ENCODE measurements at regions not wholly inside any gene's neighbourhood (a gene's known extent, or its start where the extent isn't known, plus 50 kb on each side); places are given as distances from the start of the nearest gene placed in this dataset.
"Not testable (repeated sequence)": the region's sequence is repeated elsewhere in the genome, so short reads cannot be mapped to it uniquely, and the experiment has no call there.

DNA sequence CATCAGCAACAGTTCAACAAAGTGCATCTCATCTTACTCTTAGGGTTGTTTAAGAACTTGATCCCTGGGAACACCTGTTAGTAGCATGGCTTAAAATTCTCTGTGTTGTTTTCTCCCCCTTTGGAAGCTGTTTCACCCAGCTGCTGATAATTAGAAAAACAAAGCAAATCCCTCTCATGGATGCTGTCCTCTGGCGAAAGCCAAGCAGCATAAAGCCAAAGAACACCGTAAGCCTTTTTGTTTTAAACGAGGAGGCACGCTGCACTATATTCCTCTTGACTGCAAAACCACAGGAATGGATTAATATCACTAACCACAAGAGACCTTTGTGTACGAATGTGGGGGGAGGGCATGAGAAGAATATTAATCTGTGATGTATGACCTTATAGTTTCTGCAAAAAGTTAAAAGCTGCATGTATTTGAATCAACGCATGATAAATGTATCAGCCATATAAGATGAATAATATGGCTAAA lies 923.2 kb downstream of the LTN1 start:
- H3K36me3 Mint-ChIP-seq (ENCODE audit: low read depth): peaks cover 7% of the 10 kb centered on the region
- TF ChIP-seq, protein P1, sequence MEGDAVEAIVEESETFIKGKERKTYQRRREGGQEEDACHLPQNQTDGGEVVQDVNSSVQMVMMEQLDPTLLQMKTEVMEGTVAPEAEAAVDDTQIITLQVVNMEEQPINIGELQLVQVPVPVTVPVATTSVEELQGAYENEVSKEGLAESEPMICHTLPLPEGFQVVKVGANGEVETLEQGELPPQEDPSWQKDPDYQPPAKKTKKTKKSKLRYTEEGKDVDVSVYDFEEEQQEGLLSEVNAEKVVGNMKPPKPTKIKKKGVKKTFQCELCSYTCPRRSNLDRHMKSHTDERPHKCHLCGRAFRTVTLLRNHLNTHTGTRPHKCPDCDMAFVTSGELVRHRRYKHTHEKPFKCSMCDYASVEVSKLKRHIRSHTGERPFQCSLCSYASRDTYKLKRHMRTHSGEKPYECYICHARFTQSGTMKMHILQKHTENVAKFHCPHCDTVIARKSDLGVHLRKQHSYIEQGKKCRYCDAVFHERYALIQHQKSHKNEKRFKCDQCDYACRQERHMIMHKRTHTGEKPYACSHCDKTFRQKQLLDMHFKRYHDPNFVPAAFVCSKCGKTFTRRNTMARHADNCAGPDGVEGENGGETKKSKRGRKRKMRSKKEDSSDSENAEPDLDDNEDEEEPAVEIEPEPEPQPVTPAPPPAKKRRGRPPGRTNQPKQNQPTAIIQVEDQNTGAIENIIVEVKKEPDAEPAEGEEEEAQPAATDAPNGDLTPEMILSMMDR (IDR thresholded peaks at IDR 0.05): no peak
- peaks cover 17% of the 10 kb centered on the region for H3K9me3 Mint-ChIP-seq
- H3K4me3 Mint-ChIP-seq: no peak overlapping the region
- peaks cover 24% of the 10 kb centered on the region for H3K4me1 Mint-ChIP-seq
- no peak for DNase-seq
- H3K27ac Mint-ChIP-seq: no peak overlapping the region
- H3K27me3 Mint-ChIP-seq (ENCODE audit: low read depth, poor library complexity): no peaks in the 10 kb centered on the region

DNA sequence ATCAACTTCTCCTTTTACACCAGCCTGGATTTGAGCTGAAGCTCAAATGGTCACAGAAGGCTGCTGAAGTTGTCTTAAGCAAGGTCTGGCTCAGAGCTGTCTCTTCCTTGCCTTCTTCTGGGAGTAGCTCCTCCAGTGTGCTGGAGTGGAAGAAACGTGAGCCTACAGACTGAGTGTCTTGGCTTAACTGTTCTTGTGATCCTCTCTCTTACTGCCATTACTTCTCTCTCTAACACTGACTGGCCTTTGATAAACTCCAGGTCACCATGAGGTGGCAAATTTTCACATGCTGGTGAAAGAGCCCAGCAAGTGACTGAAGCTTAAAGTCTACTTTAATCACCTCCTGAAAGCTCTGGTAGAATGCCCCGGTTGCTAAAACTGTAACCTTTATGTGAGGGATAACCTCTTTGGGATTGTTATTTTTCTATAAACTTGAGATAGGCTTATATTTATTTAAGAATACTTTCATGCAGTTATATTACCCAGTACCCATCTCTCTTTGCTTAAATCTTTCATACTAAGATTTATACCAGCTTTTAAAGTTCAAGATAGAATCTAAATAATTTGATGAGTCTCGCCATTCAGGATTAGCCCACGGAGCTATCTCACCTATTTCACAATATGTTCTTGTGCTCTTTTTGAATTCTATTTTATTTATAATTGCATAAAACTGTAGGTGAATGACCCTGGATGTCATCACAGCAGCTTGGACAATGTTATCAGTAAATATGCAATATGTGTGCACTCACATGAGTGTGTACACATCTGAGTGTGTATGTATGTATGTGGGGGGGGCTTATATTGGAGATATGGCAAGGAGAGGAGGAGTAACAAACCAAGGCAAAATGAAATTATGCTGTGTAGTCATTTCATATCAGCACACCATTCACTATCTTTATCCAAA lies 924.0 kb downstream of the LTN1 start:
- Mint-ChIP-seq H3K4me1 (peaks cover 24% of the 10 kb centered on the region), H3K36me3 (ENCODE audit: low read depth) (peaks cover 7% of the 10 kb centered on the region), H3K9me3 (peaks cover 17% of the 10 kb centered on the region), H3K27ac (peak overlapping the region; percentile 75), H3K27me3 (ENCODE audit: low read depth, poor library complexity) (no peaks in the 10 kb centered on the region), H3K4me3 (no peak overlapping the region)
- no peak for DNase-seq
- TF ChIP-seq, protein P1 (IDR thresholded peaks at IDR 0.05): no peak

DNA sequence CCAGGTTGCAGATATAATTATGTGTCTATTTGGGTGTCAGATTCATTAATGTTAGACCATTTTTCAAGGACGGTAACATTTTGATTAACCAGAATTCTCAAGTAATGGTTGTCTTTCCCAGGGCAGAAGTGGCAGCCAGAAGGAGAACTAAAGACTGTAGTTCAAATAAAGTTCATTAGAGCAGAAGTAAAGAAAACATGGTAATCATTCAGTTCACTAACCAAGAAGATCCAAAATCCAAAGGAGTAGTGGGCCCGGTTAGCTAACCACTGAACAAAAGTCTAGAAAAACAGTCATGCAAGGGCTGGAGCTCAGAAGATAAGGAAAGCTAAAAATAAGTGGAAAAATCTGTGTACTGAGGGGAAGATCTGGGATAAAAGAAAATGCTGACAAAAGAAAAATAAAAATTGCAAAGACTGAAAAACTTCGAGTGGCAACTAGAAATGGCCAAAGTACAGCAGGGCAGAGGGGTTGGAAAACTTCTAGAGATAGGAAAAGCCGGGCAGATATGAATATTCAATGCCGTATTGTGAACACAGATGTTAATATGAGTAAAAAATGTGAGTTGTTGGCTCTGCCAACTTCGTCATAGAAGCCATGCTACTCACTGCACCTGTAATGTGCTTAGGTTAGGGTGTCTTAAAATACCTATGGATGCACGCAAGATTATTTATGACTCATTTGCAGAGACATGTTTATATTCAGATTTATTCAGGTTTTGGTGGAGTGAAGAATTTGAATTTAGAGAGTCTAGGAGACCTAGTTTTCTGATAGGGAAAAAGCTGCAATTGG lies 925.9 kb downstream of the LTN1 start:
- Mint-ChIP-seq H3K27ac (peak overlapping the region; percentile 30), H3K9me3 (peaks cover 2% of the 10 kb centered on the region), H3K27me3 (ENCODE audit: low read depth, poor library complexity) (no peaks in the 10 kb centered on the region), H3K4me3 (no peak overlapping the region), H3K36me3 (ENCODE audit: low read depth) (no peaks in the 10 kb centered on the region), H3K4me1 (peaks cover 24% of the 10 kb centered on the region)
- TF ChIP-seq, protein P1 (IDR thresholded peaks at IDR 0.05): no peak
- DNase-seq: no peak

DNA sequence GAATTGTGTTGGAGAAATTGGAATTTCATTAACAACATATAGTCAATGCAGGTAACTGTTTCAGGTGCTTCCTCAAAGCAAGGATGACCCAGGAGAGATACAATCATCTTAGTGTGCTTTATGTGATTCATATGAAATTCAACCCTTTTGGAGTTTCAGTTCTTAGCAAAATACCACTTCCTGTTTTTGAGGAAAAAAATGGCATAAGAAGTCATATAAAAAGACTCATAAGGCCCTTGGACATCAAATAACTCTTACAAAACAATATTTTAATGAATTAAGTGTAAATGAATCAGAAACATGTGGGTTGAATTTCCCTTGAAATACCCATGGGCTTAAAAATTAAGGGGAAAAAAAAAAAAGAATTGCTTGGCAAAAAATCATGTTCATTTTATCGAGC lies 926.6 kb downstream of the LTN1 start:
- Mint-ChIP-seq H3K4me3 (no peak overlapping the region), H3K27me3 (ENCODE audit: low read depth, poor library complexity) (no peaks in the 10 kb centered on the region), H3K9me3 (no peaks in the 10 kb centered on the region), H3K36me3 (ENCODE audit: low read depth) (no peaks in the 10 kb centered on the region), H3K4me1 (peaks cover 24% of the 10 kb centered on the region), H3K27ac (no peak overlapping the region)
- DNase-seq: no peak
- TF ChIP-seq, protein P1 (IDR thresholded peaks at IDR 0.05): no peak

DNA sequence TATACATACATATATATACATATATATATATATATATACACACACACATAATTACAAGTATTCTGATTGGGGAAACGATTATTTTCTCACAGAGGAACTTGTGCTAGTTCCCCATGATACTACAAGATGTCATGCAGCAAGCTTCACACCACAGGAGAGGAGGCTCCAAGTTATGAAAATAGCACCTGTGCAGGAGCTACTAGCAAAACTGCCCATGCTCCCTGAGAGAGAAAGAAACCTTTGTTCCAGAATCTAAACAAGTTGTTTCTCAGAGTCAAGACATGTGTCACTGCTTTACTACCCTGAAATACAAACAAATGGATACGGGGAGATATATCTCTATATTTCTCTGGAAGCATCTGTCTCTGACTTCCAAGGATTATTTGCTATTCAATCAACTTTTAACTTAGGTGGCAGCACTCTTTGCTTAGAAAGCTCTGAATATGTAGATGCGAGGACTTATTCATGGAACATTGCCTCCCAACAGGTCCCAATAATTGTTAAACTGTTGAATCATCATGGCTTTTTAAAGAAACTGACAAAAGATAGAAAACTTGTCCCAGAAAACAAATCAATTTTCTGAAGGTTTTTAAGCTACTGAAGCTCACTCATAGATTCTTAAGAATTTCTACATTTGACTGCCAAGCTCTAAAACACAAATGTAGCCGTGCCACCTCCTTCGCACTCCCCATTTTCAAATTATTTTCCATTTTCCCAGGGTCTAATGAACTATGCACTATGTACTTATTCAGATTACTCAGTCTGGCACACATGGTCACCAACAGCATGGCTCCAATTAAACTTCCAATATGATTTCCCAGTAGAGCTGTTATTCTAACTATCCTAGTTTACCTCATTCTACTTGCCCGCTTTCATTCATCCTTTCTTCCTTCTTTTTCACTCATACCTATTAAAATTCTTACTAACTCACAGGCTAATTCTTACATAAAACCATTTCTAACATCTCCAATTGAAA lies 929.1 kb downstream of the LTN1 start:
- peaks cover 12% of the 10 kb centered on the region for H3K4me1 Mint-ChIP-seq
- DNase-seq: no peak
- no peak overlapping the region for H3K4me3 Mint-ChIP-seq
- peaks cover 8% of the 10 kb centered on the region for H3K9me3 Mint-ChIP-seq
- no peaks in the 10 kb centered on the region for H3K27me3 Mint-ChIP-seq (ENCODE audit: low read depth, poor library complexity)
- H3K27ac Mint-ChIP-seq: no peak overlapping the region
- H3K36me3 Mint-ChIP-seq (ENCODE audit: low read depth): no peaks in the 10 kb centered on the region
- TF ChIP-seq, protein P1 (IDR thresholded peaks at IDR 0.05): no peak

DNA sequence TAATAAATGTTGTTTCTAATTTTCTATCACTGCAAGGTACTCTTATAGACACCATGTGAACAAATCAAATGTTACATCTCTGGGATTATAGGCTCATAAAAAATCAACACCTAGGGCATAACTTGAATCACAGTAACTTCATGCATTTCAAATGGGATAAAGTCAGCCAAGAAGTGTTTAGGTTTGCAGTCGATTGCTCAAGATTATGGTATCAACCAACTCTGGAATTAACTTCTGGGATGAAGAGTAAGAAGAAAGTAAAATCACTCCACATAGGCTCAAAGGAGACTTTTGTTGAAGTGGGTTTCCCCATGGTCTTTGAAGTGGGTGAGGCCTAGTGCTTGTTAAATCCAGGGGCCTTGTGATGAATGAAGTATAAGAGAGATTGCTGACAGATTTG lies 939.7 kb downstream of the LTN1 start:
- H3K9me3 Mint-ChIP-seq, H3K27ac Mint-ChIP-seq: not testable (repeated sequence)

More for the DNA sequence above, 939.7 kb downstream of the LTN1 start:
- not testable (repeated sequence) for H3K36me3 Mint-ChIP-seq (ENCODE audit: low read depth); DNase-seq; H3K4me3 Mint-ChIP-seq; H3K27me3 Mint-ChIP-seq (ENCODE audit: low read depth, poor library complexity)
- peaks cover 19% of the 10 kb centered on the region for H3K4me1 Mint-ChIP-seq

Measured in nephron progenitor cell (in vitro differentiated cells).